K562 (cell line): ENCODE measurements at regions not wholly inside any gene's neighbourhood (a gene's known extent, or its start where the extent isn't known, plus 50 kb on each side); places are given as distances from the start of the nearest gene placed in this dataset.

Source experiments
- CTCF ChIP-seq, 3 experiments: IDR thresholded peaks in 2 of 3; conservative IDR thresholded peaks in 1 of 3; 2 replicates each; pipeline ENCODE4 v1.5.1; 2011 to 2012; ENCODE audit warnings: low read length in 3 of 3, mild to moderate bottlenecking in 3 of 3, control low read depth in 2 of 3, improper control_type of control experiment in 1 of 3, inconsistent platforms in 1 of 3, low read depth in 1 of 3, mixed read lengths in 1 of 3, moderate library complexity in 1 of 3; ENCODE audit not compliant: insufficient read depth in 2 of 3
- E2F1 ChIP-seq: sonication (generic); formaldehyde crosslinking; IDR thresholded peaks from 2 replicates; pipeline ENCODE4 v1.8.1; 2023; ENCODE audit warnings: mild to moderate bottlenecking, missing genetic modification reagents, moderate library complexity
- NKRF ChIP-seq: fragments of 450-650 bp; IDR thresholded peaks from 2 replicates; pipeline ENCODE4 v1.6.1; 2016; ENCODE audit warnings: borderline replicate concordance

GRCh38 chr13:34383728-34384127 lies 558.3 kb upstream of the NBEA start:
- TF ChIP-seq NKRF (no peak), CTCF (IDR thresholded peaks at IDR 0.05 in 2 of 3, conservative IDR thresholded peaks at IDR 0.05 in 1 of 3; ENCODE audit: insufficient read depth in 2 of 3, low read depth in 1 of 3, low read length in 3 of 3) (no peak), E2F1 (CRISPR knock-in tag) (no peak)
